Glutamatergic neuron (in vitro differentiated cells): ENCODE measurements at regions not wholly inside any gene's neighbourhood (a gene's known extent, or its start where the extent isn't known, plus 50 kb on each side); places are given as distances from the start of the nearest gene placed in this dataset.

Source experiments
- DNase-seq: peaks from one replicate; pipeline ENCODE4 v3.0.0; 2022
- H3K27ac Mint-ChIP-seq: one replicate; pipeline ENCODE4 v1.8.0; 2020; ENCODE audit warnings: mild to moderate bottlenecking, mixed read lengths, inconsistent platforms; ENCODE audit not compliant: unreplicated experiment
- H3K27me3 Mint-ChIP-seq: one replicate; pipeline ENCODE4 v1.8.0; 2020; ENCODE audit warnings: mild to moderate bottlenecking, moderate library complexity, mixed read lengths, inconsistent platforms; ENCODE audit not compliant: unreplicated experiment
- H3K36me3 Mint-ChIP-seq: one replicate; pipeline ENCODE4 v1.8.0; 2020; ENCODE audit warnings: mild to moderate bottlenecking, mixed read lengths, inconsistent platforms; ENCODE audit not compliant: unreplicated experiment
- H3K4me1 Mint-ChIP-seq: one replicate; pipeline ENCODE4 v1.8.0; 2020; ENCODE audit warnings: mild to moderate bottlenecking, low read depth, mixed read lengths, inconsistent platforms; ENCODE audit not compliant: unreplicated experiment
- H3K4me3 Mint-ChIP-seq: one replicate; pipeline ENCODE4 v1.8.0; 2020; ENCODE audit warnings: mild to moderate bottlenecking, mixed read lengths, inconsistent platforms; ENCODE audit not compliant: unreplicated experiment
- H3K9me3 Mint-ChIP-seq: one replicate; pipeline ENCODE4 v1.8.0; 2020; ENCODE audit warnings: mild to moderate bottlenecking, moderate library complexity, mixed read lengths, inconsistent platforms; ENCODE audit not compliant: unreplicated experiment
- TF ChIP-seq, protein P1 (sequence below): fragments of 200-600 bp; sonication (generic); IDR thresholded peaks from one replicate; pipeline ENCODE4 v1.5.0; 2021; ENCODE audit not compliant: partially characterized antibody, unreplicated experiment

DNA sequence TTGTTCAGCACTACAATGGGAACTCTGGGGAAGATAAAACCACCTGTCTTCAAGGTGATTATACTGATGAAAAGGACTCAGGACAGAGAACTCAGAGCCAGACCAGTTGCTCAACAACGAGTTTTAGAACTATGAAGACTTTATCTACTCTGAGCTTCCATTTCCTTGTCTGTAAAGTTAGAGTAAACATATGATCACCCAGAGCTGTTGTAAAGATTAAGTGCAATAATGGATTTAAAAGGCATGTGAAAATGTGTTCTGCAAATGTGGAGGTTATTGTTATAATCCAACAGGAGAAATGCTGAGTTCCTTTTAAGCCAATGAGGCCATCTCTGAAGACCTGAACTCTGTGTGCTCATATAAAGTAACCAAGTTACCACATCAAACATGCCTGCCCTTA, 139.7 kb upstream of the CMC1 start:
- H3K4me1 Mint-ChIP-seq = peaks cover 5% of the 10 kb centered on the region
- H3K27me3 Mint-ChIP-seq = peaks cover 3% of the 10 kb centered on the region
- DNase-seq = no peak
- H3K9me3 Mint-ChIP-seq = peaks cover 6% of the 10 kb centered on the region
- TF ChIP-seq, protein P1, sequence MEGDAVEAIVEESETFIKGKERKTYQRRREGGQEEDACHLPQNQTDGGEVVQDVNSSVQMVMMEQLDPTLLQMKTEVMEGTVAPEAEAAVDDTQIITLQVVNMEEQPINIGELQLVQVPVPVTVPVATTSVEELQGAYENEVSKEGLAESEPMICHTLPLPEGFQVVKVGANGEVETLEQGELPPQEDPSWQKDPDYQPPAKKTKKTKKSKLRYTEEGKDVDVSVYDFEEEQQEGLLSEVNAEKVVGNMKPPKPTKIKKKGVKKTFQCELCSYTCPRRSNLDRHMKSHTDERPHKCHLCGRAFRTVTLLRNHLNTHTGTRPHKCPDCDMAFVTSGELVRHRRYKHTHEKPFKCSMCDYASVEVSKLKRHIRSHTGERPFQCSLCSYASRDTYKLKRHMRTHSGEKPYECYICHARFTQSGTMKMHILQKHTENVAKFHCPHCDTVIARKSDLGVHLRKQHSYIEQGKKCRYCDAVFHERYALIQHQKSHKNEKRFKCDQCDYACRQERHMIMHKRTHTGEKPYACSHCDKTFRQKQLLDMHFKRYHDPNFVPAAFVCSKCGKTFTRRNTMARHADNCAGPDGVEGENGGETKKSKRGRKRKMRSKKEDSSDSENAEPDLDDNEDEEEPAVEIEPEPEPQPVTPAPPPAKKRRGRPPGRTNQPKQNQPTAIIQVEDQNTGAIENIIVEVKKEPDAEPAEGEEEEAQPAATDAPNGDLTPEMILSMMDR = no peak
- no peak overlapping the region for H3K27ac Mint-ChIP-seq
- peaks cover 9% of the 10 kb centered on the region for H3K36me3 Mint-ChIP-seq
- H3K4me3 Mint-ChIP-seq = no peak overlapping the region

- TF ChIP-seq, protein P1 = no peak
These were observed 137.6 kb upstream of the CMC1 start for GRCh38 chr3:28103861-28104260.

DNA sequence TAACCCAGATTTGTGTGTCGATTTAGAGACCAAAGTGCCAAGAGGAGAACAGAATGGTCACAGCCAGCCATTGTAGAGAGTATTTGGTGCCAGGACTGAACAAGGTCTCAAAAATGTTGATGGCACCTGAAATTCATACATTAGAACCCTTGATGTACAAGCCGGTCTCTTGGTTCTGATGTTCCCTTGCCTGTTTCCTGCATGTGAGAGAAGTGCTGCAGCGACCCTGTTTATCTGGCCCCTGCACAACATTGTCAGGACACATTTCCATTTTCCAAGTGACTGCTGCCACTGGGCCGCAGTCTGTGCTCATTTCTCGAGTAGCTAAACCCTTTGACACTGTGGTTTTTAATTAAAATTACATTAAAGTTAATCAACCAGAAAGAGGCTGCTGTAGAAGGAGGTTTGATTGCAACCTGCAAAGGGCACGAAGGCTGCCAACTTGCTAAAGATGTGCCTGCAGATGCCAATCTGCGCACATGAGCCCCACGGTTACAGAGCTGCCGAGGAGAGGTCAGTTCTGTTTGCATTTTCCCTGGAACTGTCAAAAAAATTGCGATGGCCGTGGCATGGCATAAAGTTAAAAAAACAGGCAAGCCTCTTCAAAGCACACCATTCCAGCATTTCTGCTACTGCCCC, 136.4 kb upstream of the CMC1 start:
- Mint-ChIP-seq H3K9me3 (peaks cover 4% of the 10 kb centered on the region), H3K36me3 (no peaks in the 10 kb centered on the region), H3K4me1 (peaks cover 5% of the 10 kb centered on the region), H3K4me3 (no peak overlapping the region), H3K27ac (no peak overlapping the region), H3K27me3 (peaks cover 3% of the 10 kb centered on the region)
- TF ChIP-seq, protein P1 = no peak
- DNase-seq = no peak

More at GRCh38 chr3:28103861-28104260, 137.6 kb upstream of the CMC1 start:
- peak; percentile 30 for DNase-seq
- H3K27me3 Mint-ChIP-seq = peaks cover 3% of the 10 kb centered on the region
- H3K36me3 Mint-ChIP-seq = peaks cover 5% of the 10 kb centered on the region
- peaks cover 5% of the 10 kb centered on the region for H3K4me1 Mint-ChIP-seq
- H3K27ac Mint-ChIP-seq = peak overlapping the region; percentile 81
- H3K4me3 Mint-ChIP-seq = peak overlapping the region; percentile 39
- peaks cover 6% of the 10 kb centered on the region for H3K9me3 Mint-ChIP-seq

GRCh38 chr3:28109829-28110228, 131.6 kb upstream of the CMC1 start:
- Mint-ChIP-seq H3K9me3 (no peaks in the 10 kb centered on the region), H3K27me3 (no peaks in the 10 kb centered on the region), H3K4me1 (no peaks in the 10 kb centered on the region), H3K27ac (no peak overlapping the region), H3K4me3 (no peak overlapping the region), H3K36me3 (no peaks in the 10 kb centered on the region)
- TF ChIP-seq, protein P1 = no peak
- no peak for DNase-seq

DNA sequence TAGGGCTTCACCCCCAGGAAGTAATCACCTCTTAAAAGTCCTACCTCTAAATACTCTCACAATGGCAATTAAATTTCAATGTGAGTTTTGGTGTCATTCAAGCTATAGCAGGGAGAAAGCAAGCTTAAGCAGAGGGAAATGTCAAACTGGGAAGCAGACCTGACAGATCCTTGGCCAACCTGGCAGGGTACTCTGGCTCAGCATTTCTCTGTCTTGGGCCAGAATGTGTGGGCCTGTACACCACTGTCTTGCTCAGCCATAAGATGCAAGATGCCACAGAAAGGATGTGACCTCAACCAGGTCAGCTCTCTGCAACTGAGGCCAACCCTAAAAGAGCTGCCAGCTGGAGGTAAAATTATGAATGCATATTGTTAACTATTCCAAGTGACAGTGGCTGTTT, 130.6 kb upstream of the CMC1 start:
- no peak overlapping the region for H3K27ac Mint-ChIP-seq
- TF ChIP-seq, protein P1 = no peak
- H3K4me1 Mint-ChIP-seq = no peaks in the 10 kb centered on the region
- no peaks in the 10 kb centered on the region for H3K27me3 Mint-ChIP-seq
- no peaks in the 10 kb centered on the region for H3K9me3 Mint-ChIP-seq
- no peak overlapping the region for H3K4me3 Mint-ChIP-seq
- no peaks in the 10 kb centered on the region for H3K36me3 Mint-ChIP-seq
- no peak for DNase-seq
